Stimulated activated CD4-positive, alpha-beta T cell treated with anti-CD3 and anti-CD28 coated beads, Interleukin-12 subunit alpha, Interleukin-12 subunit beta, amount 100 ng/mL, for 24 hours (primary cell): ENCODE measurements at regions not wholly inside any gene's neighbourhood (a gene's known extent, or its start where the extent isn't known, plus 50 kb on each side); places are given as distances from the start of the nearest gene placed in this dataset.

Experiments
- DNase-seq, 2 experiments: peaks; one replicate each; pipeline ENCODE4 v3.0.0-alpha.2; 2020; ENCODE audit warnings: low read depth in 2 of 2

- no peak for DNase-seq
Observed at GRCh38 chr9:107731115-107731762, 241.7 kb upstream of the KLF4 start.

DNA sequence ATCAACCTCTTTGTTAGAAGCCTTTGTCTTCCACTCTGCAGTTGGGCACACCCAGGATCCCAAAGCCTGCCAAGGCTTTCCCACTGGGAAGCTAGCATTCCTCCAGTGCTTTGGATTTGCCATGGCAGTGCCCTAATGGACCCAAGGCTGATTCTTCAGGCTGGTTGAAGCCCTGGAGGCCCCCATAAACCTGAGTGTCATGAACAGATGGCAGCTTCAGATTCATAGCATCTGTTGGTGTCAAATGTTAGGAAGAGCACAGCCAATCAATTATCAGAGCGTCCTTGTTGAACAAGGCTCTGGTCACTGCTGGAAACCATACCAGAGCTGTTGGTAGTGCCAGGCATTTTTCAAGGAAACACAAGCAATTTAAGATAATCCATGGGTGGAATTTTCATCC is 241.1 kb upstream of the KLF4 start:
- DNase-seq: no peak

DNA sequence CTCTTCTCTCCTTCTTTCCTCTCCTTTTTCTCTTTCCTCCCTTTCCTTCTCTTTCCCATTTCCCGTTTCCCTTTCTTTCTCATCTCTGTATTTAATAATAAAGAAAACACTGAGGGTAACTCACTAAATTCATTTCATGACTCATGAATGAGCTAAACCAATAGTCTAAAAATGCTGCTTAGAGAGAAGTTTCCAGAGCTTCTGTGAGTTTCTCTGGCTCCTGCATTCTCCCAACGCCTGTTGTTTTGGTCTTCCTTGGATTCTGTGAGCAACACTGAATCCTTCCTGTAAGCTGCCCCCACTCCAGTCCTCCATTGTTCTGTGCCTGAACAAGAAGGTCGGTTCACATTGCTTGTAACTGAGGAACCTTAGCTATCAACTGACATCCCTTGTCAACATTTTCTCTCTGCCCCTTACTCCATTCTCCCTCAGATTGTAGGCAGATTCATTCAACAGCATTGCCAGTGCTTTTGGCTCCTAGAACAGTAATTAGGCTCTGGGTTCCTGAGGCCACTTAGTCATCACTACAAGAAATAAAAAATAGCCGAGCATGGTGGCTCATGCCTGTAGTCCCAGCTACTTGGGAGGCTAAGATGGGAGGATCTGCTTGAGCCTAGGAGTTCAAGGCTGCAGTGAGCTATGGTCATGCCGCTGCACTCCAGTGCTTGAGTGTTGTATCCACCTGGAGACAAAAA is 237.7 kb upstream of the KLF4 start:
- DNase-seq: no peak

GRCh38 chr9:107723015-107723414 is 233.4 kb upstream of the KLF4 start:
- DNase-seq: no peak

GRCh38 chr9:107721705-107722245 is 232.2 kb upstream of the KLF4 start:
- no peak for DNase-seq

DNA sequence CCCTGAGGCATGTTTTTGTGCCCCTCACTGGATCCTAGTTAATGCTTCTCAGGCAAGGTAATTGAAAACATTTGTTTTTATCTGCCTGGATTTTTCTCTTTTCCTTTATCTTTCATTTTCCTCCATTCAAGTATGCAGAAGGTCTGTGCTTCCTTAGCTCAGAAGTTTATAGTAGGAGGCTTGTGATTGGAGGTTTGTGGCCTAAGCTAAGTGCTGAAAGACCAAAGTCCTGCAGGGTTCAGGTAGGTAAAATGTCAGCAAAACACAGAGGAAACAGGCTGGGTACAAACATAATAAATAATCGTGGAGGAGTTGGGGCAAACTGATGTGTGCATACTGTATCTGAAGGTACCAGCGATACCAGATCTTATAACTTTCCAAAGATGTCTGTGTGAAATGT is 230.9 kb upstream of the KLF4 start:
- DNase-seq: no peak

GRCh38 chr9:107717529-107718314 is 228.2 kb upstream of the KLF4 start:
- no peak for DNase-seq

DNA sequence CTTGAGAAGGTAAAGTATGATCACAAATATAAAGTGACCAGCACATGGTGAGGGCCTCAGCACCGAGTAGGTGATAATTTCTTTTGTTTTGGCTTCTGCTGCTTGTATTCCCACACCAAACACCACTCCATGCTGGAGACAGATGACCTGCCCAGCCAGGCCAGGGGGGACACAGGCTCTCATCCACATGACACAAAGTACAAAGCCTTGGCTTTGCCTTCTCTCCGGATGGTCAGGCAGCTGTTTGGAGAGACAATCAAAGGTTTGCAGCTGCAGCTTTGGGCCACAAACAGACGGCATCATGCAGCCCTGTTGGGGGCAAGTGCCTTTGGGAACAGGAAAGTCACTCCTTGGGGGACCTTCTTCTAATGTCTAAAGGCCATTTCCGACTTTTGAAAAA is 226.2 kb upstream of the KLF4 start:
- DNase-seq: no peak

- no peak for DNase-seq
Observed at GRCh38 chr9:107713470-107713869, 223.9 kb upstream of the KLF4 start.

GRCh38 chr9:107712390-107712789 is 222.8 kb upstream of the KLF4 start:
- DNase-seq: no peak

- DNase-seq: no peak
Observed at GRCh38 chr9:107711542-107711941, 222.0 kb upstream of the KLF4 start.

DNA sequence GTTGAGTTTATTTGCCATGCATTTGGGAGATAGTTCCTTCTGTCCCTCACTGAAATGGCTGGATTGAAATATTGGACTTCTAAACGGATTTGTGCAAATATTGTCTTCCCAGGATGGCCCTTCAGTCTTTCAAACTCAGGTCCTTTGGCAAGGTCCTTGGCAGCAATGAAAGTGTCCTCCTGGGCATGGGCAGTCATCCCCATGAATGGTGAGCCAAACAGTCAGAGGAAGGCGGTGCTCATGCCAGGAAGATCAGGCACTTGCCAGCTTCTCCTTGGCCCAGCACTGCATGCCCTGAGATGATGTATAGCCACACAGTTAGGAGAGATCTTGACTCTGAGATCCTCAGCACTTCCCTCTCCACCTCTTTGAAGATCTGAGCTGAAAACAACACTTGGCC is 221.4 kb upstream of the KLF4 start:
- no peak for DNase-seq

GRCh38 chr9:107710546-107710945 is 221.0 kb upstream of the KLF4 start:
- DNase-seq: no peak

DNA sequence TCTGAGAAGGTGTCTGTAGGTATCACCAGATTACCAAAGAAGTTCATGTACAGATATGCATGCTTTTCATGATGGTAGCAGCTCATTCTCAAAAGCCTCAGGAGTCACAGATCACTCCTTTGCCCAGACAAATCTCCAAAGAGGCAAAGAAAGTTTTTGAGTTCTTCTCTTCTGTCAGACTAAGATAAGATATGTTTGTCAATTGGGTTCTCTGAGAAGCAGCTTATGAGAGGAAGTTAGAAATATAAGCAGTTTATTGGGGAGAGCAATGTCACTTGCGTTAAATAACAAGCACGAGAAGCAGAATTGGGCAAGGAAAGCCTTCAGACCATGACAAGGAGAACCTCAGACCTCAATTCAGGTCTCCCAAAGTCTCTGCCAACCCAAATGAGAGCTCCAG is 219.2 kb upstream of the KLF4 start:
- DNase-seq: no peak

DNA sequence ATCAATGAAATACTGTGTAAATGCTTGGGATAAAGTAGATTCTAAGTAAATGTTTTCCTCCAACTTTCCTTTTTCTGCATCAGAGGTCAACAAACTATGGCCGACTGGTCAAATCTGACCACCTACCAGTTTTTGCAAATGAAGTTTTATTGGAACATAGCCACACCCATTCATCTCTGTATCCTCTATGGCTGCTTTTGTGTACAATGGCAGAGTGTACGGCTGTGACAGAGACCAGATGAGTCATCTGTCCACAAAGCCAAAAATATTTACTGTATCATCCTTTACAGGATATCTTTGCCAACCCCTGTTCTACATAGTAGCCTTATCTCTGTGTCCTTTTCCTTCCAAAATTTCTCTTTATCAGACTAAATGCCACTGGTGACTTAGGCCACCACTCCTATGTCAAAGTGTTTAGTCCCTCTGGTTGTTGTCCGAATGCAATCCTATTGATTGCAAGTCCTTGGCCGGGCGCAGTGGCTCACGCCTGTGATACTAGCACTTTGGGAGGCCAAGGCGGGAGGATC is 218.4 kb upstream of the KLF4 start:
- DNase-seq: no peak

DNA sequence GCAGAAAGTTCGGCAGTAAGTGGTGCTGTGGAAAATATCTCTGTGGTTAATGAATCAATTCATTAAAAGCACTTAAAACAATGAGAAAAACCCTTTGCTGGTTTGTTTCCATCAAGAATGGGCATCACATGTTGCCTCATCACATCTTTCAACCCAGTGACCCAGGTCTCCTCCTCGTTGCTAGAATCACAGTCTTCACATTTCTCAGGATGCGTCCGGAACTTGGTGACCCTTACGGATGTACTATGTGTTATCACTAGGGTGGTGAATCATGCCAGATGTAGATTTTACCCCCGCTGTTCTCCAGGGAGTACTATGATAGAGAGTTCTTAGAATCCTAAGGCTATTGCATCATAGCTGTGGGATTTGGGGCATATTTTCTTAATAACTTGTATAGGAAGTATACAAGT is 217.9 kb upstream of the KLF4 start:
- no peak for DNase-seq

DNA sequence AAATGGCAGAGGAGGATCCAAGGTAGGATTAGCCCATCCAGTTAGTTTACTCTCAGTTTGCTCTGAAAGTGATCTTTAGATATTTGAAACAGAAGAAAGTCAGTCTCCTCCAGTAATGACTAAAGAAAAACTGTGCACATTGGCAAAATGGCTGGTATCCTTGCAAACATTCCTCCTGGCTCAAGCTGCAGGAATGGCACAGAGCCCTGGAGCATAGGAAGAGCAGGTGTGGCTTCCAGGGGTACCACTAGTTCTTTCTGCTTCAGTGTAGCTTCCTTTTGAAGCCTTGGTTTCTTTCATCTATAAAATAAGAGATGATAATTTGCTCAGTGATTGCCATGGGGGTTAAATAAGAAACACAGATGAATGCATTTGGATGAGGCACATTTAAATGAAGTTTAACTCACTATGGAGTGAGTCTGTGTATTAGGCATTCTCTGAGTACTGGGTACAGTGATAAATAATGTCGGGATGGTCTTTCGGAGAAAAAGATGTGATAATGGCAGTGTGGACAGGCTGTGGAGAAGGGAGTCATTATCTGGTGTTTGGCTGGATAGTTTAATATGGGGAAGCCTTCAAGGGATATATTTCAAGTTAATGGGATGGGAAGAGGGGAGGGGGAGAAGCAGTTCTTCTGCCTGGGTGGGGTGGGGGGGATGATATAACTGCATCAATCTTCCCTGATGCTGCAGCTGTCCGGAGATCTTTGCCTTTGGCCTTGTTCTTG is 217.3 kb upstream of the KLF4 start:
- no peak for DNase-seq

DNA sequence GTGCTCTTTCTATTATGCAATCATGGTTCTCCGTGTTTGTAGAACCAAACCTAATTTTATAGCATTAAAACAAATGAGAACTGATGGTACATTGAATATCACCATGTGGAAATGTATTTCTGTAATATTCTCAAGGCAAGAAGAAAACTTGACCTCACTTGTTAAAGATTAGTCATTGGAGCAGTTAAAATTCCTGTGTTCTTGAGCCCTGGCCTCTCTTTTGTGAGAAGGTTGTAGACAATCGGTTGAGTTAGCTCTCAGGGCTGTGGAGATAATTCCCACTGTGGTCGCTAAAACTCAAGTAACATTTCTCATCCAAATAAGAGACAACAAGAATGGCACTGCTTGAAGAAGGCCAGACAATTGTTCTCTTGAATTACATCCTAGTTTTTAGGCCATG is 216.0 kb upstream of the KLF4 start:
- DNase-seq: no peak

DNA sequence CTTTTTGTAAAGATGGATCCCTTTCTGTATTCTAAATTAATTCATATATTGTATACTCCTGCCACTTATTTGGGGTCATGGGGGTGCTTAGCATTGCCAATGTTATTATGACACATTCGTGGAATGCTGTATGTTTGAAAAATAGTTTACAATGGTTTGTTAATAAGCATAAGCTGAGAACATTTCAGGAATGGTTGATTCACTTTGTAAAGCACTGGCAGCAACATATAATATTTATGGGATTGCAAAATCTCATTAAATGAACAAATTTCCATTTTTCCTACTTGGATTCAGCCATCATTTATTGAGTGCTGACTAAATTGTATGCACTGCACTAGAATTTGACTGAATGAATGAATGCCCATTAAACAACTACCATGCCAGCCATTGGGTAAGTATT is 215.2 kb upstream of the KLF4 start:
- DNase-seq: no peak

DNA sequence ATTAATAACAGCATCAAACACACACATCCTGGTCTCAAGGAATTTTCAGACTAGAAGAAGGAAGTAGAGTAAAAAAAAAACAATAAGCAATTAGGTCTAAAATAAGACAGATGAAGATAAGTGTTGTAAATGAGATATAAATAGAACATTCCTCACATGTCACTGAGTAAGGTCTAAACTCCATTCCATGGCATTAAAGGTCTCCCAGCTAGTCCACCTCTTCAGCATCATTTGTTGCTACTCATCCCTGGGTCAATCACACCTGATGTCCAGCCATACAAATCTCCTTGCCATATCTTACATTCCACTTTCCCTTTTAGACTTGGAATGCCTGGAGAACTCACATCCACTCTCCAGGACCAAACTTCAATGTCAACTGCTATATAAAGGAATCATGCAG is 214.1 kb upstream of the KLF4 start:
- DNase-seq: no peak

GRCh38 chr9:107700847-107701246 is 211.3 kb upstream of the KLF4 start:
- no peak for DNase-seq

- no peak for DNase-seq
Observed at GRCh38 chr9:107699231-107699630, 209.7 kb upstream of the KLF4 start.
